HAP-1 (cell line): ENCODE measurements at regions not wholly inside any gene's neighbourhood (a gene's known extent, or its start where the extent isn't known, plus 50 kb on each side); places are given as distances from the start of the nearest gene placed in this dataset.

Experiments
- DNase-seq, 2 experiments: peaks; one replicate each; pipeline ENCODE4 v3.0.0-alpha.2; 2016 to 2020; ENCODE audit warnings: low spot score in 2 of 2
- H3K27me3 ChIP-seq: fragments of 250-450 bp; sonication (Bioruptor Pico); 2 replicates; pipeline ENCODE4 v1.5.1; 2020; ENCODE audit warnings: low read depth, mild to moderate bottlenecking, moderate library complexity
- H3K36me3 ChIP-seq: fragments of 250-450 bp; sonication (Bioruptor Pico); replicated peaks from 2 replicates; pipeline ENCODE4 v1.5.1; 2020; ENCODE audit warnings: mild to moderate bottlenecking
- H3K4me1 ChIP-seq: fragments of 250-450 bp; sonication (Bioruptor Pico); 2 replicates; pipeline ENCODE4 v1.5.1; 2020; ENCODE audit warnings: mild to moderate bottlenecking
- H3K4me3 ChIP-seq: fragments of 250-450 bp; sonication (Bioruptor Pico); 2 replicates; pipeline ENCODE4 v1.5.1; 2020; ENCODE audit warnings: mild to moderate bottlenecking, moderate library complexity
- H3K9me3 ChIP-seq: fragments of 250-450 bp; sonication (Bioruptor Pico); 2 replicates; pipeline ENCODE4 v1.5.1; 2020; ENCODE audit warnings: mild to moderate bottlenecking, moderate library complexity
- in situ Hi-C: fragments of 300-500 bp; cut with MboI; formaldehyde crosslinking; loops from 3 replicates; pipeline ENCODE4 v1.14.3; 2020; ENCODE audit warnings: low sequenced_read_pairs, inconsistent platforms, mixed read lengths

DNA sequence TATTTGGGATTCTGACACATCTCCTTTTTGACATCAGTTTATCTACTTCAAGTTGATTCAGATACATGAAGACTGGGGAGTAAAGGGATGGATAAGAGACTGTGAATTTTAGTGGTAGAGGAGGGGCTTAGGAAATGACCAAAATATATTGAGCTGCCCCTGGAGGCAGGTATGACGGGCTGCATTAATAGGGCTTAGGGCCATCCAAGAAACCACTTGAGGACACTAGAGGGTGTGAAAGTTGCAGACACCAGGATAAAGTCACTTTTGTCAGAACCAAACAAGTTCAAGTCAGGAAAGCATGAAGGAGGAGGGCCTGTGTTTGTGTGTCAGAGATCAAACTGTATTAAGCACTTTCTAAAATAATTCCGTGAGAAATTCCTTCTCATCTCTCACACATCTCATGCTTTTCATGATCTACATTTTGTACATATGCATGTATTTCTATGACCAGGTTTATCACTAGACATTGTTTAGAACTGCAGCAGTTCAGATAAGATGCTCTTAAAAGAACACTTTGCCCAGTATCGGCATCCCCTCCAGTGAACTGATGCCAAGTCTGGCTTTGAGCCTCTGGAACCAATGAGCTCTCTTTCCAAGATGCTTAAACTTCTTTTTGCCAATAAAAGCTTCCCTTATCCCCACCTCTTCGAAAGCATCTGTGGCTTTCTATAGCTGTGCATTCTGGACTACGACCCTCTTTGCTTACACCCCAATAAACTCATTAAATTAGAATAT lies 136.9 kb downstream of the SLC38A1 start:
- Histone ChIP-seq H3K36me3 (no peaks in the 10 kb centered on the region), H3K27me3 (peaks cover 3% of the 10 kb centered on the region), H3K4me3 (no peak overlapping the region), H3K9me3 (no peaks in the 10 kb centered on the region), H3K4me1 (no peaks in the 10 kb centered on the region)
- in situ Hi-C loops: no loop called here
- no peak for DNase-seq

DNA sequence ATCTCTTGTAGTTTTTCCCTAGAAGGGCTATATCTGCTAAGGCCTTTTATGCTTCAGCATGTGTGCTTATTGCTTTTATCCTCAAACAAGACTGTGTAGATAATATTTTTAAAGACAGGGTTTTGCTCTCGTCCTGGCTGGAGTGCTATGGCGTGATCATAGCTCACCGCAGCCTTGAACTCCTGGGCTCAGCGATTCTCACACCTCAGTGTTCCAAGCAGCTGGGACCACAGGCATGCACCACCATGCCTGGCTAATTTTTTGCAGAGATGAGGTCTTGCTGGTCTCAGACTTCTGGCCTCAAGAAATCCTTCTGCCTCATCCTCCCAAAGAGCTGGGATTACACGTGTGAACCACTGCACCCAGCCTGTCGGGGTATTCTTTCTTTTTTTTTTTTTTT lies 137.3 kb upstream of the SCAF11 start:
- no peak for DNase-seq
- in situ Hi-C loops: no loop called here
- no peak overlapping the region for H3K4me3 ChIP-seq
- peaks cover 17% of the 10 kb centered on the region for H3K27me3 ChIP-seq
- no peaks in the 10 kb centered on the region for H3K4me1 ChIP-seq
- no peaks in the 10 kb centered on the region for H3K36me3 ChIP-seq
- no peaks in the 10 kb centered on the region for H3K9me3 ChIP-seq

DNA sequence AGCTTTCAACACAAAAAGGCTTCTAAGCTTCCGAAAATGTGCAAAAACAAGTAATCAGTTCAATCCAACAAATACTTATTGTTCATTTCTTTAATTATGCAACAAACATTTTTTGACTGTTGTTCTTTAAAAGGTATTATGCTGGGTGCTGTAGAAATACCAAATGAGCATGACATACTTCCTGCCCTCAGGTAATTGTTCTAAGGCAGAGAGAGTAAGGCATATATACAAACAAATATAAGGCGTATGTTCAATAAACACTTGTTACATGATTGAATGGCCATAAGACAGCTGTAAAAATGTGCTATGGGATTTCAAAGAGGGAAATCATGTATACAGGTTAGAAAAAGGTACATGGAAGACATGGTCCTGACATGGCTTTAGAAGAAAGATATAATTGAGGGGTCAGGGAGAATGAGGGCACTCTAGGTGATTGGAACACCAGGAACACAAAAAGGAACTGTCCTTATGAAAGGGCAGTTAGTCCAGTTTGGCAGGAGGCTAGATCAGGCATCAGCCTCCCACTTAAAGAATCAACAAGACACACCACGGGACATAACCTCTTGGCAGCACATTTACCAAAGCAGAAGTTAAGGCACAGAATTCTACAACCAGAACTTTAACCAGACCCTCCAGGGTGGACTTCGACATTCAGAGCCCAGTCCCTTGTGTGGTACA lies 135.8 kb upstream of the SCAF11 start:
- no peaks in the 10 kb centered on the region for H3K36me3 ChIP-seq
- no peaks in the 10 kb centered on the region for H3K4me1 ChIP-seq
- no peak overlapping the region for H3K4me3 ChIP-seq
- in situ Hi-C loops: no loop called here
- H3K9me3 ChIP-seq: no peaks in the 10 kb centered on the region
- peaks cover 25% of the 10 kb centered on the region for H3K27me3 ChIP-seq
- DNase-seq: no peak

DNA sequence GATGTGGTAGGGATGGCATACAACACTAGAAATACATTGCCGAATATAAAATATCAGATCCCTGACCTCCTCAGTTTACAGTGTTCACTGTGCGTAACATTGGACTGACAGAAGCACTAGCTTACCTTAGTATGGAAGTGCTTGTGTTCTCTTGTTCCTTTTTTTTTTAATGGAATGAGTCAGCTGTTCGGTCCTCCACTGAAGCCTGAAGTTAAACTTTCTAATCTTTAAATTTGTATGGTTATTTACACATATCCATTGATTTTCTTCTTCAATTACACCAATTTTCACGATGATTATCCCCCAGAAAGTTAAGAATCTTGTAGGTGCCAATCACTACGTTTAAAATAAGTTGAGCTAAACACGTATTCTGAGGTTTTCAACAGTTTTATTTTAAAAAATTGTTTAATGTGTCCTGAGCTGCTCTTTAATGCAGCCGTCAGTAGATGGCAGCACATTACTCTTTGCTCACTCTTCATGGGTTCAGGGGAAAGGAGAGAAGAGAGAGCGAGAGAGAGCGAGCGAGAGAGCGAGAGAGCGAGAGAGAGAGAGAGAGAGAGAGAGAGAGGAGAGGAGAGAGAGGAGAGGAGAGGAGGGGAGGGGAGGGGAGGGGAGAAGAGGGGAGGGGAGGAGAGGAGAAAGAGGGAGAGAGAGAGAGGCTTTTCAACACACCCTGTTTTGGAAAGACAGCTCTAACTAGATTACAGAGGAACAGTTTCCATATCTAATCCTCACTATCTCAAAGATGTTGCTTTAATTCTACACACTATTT lies 134.7 kb upstream of the SCAF11 start:
- Histone ChIP-seq H3K9me3 (no peaks in the 10 kb centered on the region), H3K4me3 (no peak overlapping the region), H3K4me1 (no peaks in the 10 kb centered on the region), H3K36me3 (no peaks in the 10 kb centered on the region), H3K27me3 (peaks cover 25% of the 10 kb centered on the region)
- in situ Hi-C loops: no loop called here
- peak; percentile 59 to 65 for DNase-seq

DNA sequence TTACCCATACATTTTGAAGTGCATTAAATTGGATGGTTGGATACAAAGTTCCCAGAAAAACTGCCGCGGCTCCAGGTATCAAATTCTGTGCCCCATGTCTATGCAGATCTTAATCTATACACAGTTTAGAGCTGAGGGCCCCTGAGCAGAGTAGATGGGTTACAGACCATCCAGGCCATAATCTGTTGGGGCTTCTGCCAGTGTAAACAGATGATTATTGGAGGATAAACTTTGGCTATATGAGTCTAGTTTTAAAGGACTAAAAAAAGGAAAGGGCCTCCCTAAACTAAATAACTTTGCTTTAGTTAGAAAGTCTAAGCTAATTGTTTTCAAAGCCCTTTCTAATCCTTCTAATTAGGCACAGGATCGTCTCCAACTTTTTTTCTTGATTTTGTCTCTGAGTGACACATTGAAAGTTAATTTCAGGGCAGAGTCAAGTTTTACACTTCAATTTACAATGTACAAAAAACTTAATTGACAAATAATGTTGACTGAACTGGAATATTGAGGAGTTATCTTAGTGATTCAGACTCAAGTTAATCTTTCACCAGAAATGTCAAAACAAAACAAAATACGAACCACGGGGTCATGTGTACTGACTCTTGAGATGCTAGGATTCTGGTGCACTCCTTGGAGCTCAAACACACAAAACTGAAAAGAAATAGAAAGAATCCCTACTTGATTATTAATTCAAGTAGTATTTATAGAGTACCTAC lies 133.9 kb upstream of the SCAF11 start:
- DNase-seq: no peak

DNA sequence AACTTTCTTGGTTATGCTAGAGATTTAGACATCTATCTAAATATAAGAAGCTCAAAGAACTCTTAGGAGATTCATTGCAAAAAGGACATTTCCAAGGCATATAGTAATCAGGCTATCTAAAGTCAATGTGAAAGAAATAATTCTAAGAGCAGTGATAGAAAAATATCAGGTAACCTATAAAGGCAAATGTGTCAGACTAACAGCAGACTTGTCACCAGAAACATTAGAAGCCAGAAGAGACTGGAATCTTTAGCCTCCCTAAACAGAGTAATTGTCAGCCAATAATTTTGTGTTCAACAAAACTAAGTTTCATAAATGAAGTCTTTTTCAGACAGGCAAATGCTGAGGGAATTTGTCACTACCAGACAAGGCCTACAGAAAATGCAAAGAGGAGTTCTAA lies 122.0 kb upstream of the SCAF11 start:
- no peaks in the 10 kb centered on the region; the same call in 1 of the 2 replicates for H3K9me3 ChIP-seq
- in situ Hi-C loops: no loop called here
- H3K4me3 ChIP-seq: no peak overlapping the region
- no peak for DNase-seq
- no peaks in the 10 kb centered on the region for H3K4me1 ChIP-seq
- H3K36me3 ChIP-seq: no peaks in the 10 kb centered on the region
- H3K27me3 ChIP-seq: no peaks in the 10 kb centered on the region; the same call in 1 of the 2 replicates

More for the DNA sequence above, 133.9 kb upstream of the SCAF11 start:
- Histone ChIP-seq H3K4me1 (no peaks in the 10 kb centered on the region), H3K4me3 (no peak overlapping the region), H3K36me3 (no peaks in the 10 kb centered on the region), H3K9me3 (no peaks in the 10 kb centered on the region), H3K27me3 (peaks cover 25% of the 10 kb centered on the region)
- in situ Hi-C loops: no loop called here

DNA sequence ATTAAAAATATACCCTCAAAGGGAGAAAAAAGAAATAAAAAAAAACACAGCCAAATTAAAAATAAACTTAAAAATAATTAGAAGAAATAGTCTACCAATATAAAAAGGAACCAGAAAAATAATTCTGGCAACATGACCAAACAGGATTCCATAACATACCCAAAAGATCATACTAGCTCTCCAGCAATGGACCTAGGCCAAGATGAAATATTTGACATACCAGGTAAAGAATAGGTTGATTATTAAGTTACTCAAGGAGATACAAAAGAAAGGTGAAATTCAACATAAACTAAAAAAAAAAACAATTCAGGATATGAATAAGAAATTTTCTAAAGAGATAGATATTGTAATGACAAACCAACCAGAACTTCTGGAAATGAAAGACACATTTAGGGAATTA lies 121.3 kb upstream of the SCAF11 start:
- H3K27me3 ChIP-seq: no peaks in the 10 kb centered on the region; the same call in 1 of the 2 replicates
- DNase-seq: no peak
- H3K4me1 ChIP-seq: no peaks in the 10 kb centered on the region
- H3K4me3 ChIP-seq: no peak overlapping the region
- no peaks in the 10 kb centered on the region; the same call in 1 of the 2 replicates for H3K9me3 ChIP-seq
- no peaks in the 10 kb centered on the region for H3K36me3 ChIP-seq
- in situ Hi-C loops: no loop called here

DNA sequence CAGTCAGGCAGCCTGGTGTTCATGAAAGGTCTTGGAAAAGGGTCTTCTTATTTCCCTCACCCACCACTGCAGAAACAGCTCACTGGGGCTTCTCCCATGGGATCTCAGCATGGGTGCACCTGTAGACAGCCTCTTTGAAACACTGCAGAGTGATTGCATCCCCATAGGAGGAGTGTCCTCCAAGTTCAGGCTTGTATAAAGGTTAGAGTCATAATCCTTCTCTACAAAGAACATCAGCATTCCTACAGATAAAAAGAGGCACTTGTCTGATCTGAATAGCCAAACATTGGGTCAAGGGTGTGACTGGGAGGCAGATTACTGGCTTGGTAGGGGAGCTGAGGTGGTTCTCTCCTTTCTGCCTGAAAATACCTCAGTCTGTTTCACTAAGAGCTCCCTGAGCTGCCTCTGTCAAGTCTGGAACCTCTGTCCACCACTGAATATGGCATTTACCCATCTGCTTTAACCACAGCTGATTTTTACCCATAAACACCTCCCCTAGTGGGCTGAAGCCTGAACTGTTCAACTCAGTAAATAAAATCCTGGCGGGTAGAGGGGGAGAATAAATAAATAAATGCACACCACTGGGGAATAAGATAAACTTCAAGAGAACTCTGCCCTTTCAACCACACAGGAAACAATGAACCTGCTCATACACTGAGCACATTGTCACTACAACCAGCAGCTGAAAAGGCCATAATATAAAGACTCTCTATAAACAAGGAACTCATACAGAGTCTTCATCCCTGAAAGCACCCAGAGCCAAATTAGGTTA lies 120.7 kb upstream of the SCAF11 start:
- no peak overlapping the region for H3K4me3 ChIP-seq
- in situ Hi-C loops: no loop called here
- H3K27me3 ChIP-seq: no peaks in the 10 kb centered on the region; the same call in 1 of the 2 replicates
- no peaks in the 10 kb centered on the region for H3K4me1 ChIP-seq
- DNase-seq: no peak
- H3K36me3 ChIP-seq: no peaks in the 10 kb centered on the region
- H3K9me3 ChIP-seq: no peaks in the 10 kb centered on the region; the same call in 1 of the 2 replicates

DNA sequence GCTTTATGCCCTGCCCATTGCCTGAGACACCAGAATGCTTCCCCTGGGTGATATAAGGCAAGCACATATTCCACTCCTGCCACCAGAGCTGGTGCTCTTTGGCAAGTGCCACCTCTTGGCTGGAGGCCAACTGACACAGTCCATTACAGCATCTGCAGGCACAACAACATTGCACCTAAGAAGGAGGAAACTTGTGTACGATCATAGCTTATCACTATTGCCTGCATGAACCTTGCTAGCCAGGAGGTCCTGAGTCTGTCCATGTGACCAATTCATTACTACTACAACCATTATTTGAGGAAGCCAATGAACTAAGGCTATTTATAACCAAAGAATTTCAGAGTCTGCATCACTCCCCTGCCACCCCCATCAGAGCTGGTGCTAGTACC lies 119.8 kb upstream of the SCAF11 start:
- in situ Hi-C loops: no loop called here
- no peaks in the 10 kb centered on the region; the same call in 1 of the 2 replicates for H3K27me3 ChIP-seq
- no peaks in the 10 kb centered on the region for H3K4me1 ChIP-seq
- H3K4me3 ChIP-seq: no peak overlapping the region
- no peaks in the 10 kb centered on the region for H3K36me3 ChIP-seq
- no peak for DNase-seq
- H3K9me3 ChIP-seq: no peaks in the 10 kb centered on the region; the same call in 1 of the 2 replicates

DNA sequence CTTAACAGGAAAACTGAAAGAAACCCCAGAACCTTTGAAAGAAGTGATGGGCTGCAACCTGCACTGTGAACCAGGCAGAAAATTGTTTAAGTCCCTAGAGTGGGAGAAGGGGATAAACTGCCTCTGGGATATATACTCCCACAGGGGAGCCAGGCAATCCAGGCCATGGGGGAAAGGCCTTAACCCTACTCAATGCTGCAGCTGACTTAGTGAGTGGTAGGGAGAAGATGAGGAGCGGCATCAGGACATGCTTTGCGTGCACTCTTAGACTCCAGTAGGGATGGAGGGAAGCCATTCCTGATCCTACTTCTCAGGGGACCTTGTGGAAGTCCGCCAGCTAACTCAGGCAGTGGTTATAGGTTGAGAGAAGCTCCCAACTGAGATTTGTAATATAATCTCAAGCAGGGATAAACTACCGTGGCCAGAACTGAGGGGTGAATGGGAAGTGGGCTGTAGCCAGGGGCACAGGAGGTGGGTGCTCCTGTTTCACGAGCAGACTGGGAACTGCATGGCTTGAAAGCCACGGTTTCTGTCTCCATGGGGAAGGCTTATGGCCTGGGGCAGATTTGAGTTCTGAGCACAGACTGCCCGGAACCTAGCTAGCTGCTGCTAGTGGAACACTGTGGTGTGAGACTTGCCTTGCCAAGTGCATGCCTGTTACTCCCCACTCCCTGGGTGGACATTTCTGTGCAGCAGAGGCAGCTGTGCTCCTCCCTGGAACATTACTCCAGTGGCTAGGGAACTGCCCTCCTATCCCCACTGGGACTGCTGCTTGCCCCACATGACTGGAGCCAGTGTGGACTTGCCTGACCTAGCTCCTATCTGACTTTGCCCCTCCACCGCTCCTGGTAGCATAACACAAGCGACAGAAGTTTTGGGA lies 119.2 kb upstream of the SCAF11 start:
- in situ Hi-C loops: no loop called here
- Histone ChIP-seq H3K4me1 (no peaks in the 10 kb centered on the region), H3K36me3 (no peaks in the 10 kb centered on the region), H3K9me3 (no peaks in the 10 kb centered on the region; the same call in 1 of the 2 replicates), H3K4me3 (no peak overlapping the region), H3K27me3 (no peaks in the 10 kb centered on the region; the same call in 1 of the 2 replicates)
- DNase-seq: no peak

DNA sequence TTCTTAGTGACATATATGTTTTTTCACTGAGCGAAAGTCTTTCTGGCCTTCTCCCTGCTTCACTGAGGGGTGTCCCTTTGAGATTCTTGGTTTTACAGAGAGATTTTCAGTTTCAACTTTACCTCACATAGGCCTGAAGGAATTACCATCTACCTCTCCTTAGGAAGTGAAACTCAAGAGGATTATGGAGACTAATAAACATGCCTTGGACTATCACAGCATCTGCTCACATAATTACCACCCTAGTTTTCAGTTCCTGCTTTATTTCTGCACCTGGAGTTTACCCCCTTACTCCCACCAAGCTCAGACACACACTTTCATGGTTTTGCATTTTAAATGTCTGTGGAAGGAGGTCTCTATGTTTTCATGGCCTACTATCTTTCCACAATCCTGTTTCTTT lies 118.3 kb upstream of the SCAF11 start:
- Histone ChIP-seq H3K27me3 (no peaks in the 10 kb centered on the region), H3K4me1 (no peaks in the 10 kb centered on the region), H3K36me3 (no peaks in the 10 kb centered on the region), H3K4me3 (no peak overlapping the region), H3K9me3 (no peaks in the 10 kb centered on the region; the same call in 1 of the 2 replicates)
- DNase-seq: no peak
- in situ Hi-C loops: no loop called here

DNA sequence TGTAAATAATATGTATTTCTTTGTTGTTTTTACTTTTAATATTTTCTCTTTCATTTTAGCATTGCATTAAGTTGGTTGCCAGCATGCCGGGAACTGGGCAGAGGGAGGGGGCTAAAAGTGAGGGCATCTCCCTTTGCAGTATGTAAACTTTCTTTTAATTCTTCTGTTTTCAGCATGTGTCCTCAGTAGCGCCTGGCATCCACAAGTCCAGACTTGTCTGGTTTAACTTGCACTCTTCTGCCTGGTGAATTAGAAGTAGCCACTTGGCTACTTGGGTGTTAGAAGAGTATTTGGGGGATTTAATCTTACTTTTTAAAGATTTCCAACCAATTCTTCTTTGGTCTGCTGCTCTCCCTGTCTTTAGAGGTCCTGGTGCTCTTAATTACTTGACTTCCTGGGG lies 117.2 kb upstream of the SCAF11 start:
- Histone ChIP-seq H3K4me3 (no peak overlapping the region), H3K4me1 (no peaks in the 10 kb centered on the region), H3K9me3 (no peaks in the 10 kb centered on the region; the same call in 1 of the 2 replicates), H3K36me3 (no peaks in the 10 kb centered on the region), H3K27me3 (no peaks in the 10 kb centered on the region)
- no peak for DNase-seq
- in situ Hi-C loops: no loop called here
